ENCODE measurements at regions not wholly inside any gene's neighbourhood (a gene's known extent, or its start where the extent isn't known, plus 50 kb on each side); places are given as distances from the start of the nearest gene placed in this dataset.
A peak's percentile ranks its signal among the peaks of the same experiment; 100 is the strongest.
"Not testable (repeated sequence)": the region's sequence is repeated elsewhere in the genome, so short reads cannot be mapped to it uniquely, and the experiment has no call there.

DNA sequence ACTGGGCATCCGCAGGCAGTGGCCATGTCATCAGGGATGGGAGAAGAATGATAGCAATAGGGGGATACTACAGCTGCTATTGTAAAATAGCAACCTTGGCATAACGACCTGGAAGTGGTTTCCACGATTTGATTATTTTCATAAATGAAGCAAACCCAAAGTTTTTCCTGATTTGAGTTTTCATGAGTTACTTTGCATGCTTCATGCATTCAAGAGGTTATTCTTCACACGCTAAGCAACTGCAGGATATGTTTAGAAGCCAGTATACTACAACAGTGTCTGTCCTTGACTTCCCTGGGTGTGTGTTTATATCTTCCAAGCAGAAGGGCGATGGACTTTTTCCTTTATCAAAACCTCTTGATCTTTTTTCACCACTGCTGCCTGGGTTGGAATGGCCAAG is 281.1 kb upstream of the DUSP10 start:
- DNase-seq: no peak

DNA sequence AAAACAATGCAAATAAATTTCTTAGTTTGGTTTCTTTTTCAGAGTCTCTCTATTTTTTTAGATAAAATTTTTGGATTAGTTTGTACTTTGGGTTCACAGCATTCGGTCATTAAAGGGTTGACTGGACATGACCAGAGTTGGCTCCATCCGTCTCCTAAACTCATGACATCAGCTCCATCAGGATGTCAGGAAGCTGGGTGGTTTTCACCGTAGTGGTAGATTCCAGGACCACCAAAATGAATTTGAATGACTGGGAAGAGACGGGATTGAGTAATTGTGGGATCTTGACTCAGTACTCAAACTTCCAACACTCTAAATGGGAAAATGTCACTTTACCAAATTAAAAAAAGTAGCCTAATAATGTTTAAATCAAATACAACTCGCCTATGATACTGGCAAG is 279.2 kb upstream of the DUSP10 start:
- DNase-seq: no peak

DNA sequence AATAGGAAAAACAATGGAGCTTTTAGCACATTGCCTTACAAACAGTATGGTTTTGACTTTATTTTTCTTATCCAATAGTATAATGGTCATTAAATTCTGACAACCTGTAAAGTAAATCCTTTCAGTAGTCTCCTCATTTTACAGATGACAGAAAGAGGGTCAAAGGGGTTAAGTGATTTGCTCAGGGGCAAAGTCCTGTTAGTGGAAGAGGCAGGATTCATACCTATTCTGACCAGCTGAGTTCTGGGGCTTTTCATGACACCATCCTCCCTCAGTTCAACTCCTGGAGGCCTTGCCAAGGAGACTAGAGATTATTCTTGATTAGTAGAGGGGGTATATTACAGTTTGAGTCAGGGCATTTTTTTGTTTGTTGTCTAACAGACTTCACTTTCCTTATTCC is 278.7 kb upstream of the DUSP10 start:
- no peak for DNase-seq

DNA sequence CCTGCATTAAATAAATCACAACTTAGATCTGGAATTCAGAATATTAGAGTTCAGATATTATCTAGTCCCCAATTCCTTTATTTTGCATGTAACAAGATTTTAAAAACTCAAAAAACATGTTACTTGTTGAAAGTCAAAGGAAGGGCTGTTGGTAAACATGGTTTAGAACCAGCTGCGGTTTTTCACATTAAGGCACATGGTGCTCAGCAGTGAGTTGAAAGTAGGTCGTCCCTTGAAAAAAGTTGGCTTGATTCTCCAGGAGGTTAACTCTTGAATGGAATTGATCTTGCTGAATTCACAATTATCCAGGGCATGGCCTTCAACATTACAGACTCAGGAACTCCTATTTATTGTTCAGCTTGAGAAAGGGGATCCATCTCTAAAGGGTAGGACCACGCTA is 277.1 kb upstream of the DUSP10 start:
- DNase-seq: no peak

DNA sequence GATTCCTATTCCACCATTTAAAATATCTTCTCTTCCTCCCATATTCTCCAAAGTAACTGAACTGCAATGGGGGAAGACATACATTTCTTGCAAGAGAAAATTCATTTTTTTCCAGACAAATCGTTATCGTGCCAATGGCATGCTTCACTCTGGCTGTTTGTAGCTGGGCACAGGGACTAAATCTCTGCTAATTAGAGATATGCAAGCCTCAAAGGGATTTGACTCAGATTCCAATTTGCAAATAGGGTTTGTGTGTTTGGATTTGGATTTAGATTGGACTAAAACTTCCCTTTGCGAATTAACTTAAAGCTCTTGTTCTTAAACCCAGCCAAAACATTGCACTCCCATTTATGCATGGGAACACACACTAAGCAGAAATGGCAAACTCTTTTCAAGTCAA is 276.2 kb upstream of the DUSP10 start:
- DNase-seq: no peak

DNA sequence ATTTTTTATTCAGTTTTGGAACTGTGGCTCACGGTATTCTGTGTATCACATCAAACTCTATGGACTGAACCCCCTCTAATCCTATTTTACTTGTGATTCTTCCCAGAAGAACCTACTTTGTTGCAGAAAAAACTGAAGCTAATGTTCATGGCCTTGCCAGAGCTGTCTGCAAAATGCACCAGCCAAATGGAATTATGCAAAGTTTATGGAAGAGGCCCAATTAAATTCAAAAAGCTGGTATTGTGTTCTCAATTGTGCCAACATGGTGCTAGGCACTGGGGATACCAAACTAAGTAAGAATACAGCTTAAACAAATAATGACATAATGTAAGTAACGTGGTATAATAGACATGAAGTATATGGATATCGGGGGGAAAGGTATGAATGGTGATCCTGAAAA is 273.8 kb upstream of the DUSP10 start:
- DNase-seq: no peak

DNA sequence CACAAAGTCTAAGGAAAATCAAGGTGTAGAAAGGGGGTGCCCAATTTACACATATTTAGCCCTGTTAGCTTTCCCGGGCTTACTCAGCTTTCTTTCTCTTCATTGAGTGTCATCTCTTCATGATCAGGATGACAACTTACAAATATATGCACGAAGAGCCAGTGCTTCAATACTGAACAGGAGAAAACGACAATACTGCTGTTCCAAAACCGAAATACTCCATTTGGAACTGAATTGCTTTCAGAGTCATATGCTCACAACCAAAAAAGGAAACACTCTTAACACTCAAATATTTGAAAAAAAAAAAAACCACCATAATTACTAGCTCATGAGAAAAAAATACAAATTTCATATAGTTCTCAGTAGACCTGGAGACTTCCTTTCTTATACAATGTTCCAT is 272.1 kb upstream of the DUSP10 start:
- no peak for DNase-seq

DNA sequence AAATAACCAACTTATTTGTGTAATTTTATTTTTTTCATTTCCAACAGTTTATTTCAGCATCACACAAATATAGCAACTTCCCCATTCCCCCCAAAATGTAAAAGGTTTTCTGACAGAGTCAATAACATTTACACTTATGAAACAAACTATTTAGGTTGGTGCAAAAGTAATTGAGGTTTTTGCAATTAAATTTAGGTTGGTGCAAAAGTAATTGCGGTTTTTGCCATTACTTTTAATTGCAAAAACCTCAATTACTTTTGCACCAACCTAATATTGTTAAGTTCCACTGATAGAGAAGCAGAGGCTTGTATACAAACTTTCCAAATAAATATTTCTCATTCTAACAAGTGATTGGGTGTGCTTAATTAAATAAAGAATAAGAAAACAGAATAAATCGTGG is 270.9 kb upstream of the DUSP10 start:
- no peak for DNase-seq

DNA sequence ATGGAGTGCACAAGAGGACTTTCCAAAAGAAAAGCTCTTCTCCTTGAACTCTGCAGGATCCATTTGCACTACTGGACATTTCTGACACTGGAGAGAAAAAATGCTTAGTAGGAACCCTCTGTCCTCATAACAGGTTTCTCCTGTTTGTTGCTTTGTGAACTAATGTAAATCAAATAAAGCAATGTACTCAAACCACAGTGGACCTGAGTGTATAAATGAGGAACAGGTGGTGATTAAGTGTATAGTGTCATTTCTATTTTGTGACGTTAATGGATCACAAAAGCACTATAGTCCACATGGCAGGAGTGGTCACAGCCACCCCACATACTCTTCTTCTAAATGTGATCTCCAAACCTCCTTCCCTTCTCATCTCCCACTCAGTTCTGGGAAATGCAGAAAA is 268.4 kb upstream of the DUSP10 start:
- DNase-seq: no peak

DNA sequence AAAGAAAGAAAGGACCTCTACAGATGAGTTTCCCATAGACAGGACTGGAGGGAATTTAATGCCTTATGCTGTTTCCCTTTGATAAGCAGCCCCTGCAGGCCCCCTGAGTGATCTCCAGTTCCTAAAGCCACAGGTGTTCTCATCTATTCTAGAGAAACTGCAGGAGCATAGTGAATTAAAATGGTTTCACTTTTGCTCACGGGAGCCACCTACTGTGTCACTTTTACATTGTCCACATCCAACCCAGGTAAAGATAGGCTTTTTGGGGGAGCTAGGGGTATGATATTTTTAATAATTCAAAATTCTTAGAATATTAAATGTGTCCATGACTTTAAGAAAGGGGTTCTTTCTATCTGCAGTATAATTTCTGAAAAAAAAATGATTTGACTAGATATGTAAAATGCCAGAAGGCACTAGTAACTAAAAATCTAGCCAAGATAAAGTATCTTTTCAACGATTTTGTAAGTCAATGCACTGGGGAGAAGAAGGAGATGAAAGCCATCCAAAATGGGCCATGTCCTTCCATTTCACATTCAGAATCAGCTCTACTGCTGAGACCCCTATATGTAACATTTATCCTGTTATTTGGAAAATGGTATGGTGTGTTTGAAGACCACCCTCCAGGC is 267.3 kb upstream of the DUSP10 start:
- peak; percentile 3 for DNase-seq

DNA sequence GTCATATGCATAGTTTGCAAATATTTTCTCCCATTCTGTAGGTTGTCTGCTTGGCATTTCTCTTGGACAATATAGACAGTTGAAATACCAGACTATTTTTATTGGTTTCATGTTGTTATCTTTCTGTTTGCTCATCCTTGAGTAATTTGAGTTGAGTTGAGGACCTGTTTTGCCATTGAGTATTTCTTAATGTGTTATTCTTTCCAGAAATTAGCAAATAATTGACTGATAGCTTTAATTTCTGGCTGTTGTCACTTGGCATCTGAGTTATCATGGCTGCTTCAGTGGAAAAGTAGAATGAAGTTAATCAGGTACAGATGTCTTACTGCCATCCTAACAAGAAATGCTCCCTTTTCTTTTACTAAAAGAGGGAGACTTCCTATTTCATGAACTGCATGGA is 264.8 kb upstream of the DUSP10 start:
- no peak for DNase-seq

DNA sequence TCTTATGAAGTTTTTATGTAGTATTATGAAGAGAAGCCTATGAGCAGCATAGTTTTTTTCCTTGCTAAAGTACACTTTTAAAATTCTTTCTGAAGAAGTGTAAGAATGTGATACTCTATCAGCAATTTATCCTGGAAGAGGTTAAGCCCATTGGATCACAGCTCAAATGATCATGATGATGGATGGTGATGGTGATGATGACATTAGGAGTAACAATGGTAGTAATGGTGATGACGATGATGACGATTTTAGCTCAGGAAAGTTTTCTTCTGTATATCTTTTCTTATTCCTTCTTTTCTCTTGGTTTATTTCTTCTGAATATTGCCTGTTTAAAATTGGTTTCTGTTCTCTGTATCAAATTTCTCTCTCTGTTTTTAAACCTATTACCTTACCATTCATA is 262.9 kb upstream of the DUSP10 start:
- no peak for DNase-seq

DNA sequence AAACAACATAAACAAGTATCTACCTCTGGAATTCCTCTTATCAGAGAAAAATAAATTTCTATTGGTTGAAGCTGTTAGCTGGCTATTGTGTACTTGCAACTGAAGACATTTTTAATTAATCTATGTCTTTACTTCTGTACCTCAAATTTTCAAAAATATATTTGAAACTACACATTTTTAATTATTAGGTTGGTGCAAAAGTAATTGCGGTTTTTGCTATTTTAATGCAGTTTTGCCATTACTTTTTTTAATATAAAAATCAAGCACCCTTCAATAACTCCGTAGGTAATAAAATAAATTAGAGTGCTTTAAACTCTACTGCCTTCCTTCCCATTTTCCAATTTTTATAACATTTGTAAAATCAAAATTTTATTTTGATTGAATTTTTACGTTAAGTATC is 262.1 kb upstream of the DUSP10 start:
- DNase-seq: no peak

DNA sequence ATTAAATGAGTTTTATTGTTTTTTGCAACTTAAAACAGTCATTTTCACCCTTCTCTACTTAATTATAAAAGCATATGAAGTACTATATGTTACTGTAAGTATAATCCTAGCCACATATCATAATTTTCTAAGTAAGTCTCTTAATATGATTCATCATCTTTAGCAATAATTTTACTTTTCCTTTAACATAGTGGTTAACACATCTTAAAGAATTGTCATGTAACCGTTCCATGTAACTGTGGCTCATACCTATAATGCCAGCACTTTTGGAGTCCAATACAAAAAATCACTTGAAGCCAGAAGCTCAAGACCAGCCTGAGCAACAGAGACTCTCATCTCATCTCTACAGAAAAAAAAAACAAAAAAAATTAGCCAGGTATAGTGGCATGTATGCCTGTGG is 260.6 kb upstream of the DUSP10 start:
- DNase-seq: no peak

DNA sequence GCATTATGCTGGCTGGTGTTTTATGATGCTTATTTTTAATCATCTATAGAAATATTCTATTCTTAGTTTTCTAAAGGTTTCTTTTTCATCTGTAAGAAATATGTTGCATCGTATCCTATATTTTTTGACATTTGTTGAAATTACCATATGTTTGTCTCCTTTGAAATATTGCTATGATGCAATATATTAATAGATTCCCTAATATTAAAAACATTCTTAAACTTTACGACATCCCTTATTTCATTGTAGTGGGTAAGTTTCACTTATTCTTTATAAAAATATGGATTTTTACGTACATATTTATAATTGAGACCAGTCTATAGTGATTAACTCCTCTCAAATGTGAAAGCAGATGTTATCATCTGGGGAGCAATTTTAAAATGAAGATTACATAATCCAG is 258.2 kb upstream of the DUSP10 start:
- DNase-seq: no peak

DNA sequence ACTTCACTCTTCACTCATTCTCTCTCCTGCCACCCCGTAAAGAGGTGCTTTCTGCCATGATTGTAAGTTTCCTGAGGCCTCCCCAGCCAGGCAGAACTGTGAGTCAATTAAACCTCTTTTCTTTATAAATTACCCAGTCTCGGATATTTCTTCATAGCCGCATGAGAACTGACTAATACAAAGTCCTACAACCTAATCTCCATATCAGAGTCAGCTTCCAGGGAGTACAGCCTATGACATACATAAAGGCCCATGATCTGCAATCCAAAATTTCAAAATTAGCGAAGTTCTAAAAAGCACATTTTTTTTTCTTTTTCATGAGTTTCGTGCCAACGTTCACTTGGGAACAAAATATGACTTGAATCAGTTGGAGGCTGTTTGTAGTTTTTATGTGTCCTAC is 256.9 kb upstream of the DUSP10 start:
- DNase-seq: no peak

DNA sequence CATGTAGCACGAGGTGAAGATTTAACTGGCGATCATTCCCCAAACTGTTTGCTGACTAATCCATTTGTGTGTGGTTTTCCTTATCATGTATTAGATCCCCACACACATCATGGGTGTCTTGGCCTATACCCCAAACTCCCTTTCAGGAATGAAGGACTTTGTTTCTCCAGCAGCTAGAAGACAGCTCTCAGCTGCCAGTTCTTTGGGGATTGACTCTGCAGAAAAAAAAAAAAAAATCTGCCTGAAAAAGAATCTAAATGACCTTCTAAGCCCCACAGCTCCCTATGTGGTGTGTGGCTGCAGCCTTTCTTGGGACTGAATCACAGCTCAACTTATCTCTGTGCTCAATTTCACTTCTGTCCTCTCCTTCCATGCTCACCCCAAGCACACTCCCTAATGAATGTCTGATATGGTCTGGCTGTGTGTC is 256.3 kb upstream of the DUSP10 start:
- DNase-seq: no peak

DNA sequence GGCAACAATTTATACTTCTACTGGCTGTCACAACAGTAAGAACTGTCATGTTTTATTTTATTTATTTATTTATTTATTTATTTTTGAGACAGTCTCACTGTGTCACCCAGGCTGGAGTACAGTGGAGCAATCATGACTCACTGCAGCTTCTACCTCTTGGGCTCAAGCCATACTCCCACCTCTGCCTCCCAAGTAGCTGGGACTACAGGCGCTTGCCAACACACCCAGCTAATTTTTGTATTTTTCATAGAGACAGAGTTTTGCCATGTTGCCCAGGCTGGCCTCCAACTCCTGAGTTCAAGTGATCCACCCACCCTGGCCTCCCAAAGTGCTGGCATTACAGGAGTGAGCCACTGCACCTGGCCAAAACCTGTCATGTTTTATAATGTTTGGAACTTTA is 255.1 kb upstream of the DUSP10 start:
- not testable (repeated sequence) for DNase-seq

DNA sequence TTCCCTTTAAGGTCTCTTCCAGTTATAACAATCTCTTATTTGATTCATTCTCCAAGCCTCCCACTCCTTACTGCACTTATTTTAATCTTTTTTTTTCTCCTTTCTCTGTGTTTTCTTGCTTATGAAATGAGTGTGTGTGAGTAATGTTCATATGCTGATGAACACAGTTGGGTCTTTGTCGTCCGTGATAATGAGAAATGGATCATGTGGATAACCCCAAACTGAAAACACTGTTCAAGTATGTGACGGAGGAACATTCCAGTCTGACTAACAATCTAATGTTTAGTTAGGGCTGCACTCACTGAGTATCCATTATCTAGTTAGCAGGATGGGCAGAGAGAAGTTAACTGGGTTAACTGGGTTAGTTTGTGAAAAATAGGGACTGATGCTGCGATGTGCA is 253.1 kb upstream of the DUSP10 start:
- no peak for DNase-seq

DNA sequence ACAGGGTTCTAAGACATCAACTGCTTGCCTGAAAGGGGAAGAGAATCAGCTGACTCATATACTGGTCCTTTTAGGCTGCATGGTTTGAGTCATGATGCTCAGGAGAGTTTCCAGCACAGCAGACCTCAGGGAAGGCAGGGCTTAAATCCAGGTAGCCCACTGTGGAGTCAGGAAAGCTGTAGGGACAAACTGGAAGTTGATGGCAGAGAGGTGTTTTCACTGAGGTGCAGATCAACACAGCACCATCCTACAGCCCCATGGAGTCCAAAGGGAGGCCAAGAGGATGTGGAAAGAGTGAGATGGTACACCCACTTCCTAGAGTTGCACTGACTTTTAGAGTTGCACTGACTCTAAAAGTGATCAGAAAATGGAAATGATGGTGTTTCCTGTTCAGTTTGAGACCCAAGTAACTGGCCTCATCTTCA is 252.4 kb upstream of the DUSP10 start:
- peak in 1 of 2 experiments; percentile 5 for DNase-seq

DNA sequence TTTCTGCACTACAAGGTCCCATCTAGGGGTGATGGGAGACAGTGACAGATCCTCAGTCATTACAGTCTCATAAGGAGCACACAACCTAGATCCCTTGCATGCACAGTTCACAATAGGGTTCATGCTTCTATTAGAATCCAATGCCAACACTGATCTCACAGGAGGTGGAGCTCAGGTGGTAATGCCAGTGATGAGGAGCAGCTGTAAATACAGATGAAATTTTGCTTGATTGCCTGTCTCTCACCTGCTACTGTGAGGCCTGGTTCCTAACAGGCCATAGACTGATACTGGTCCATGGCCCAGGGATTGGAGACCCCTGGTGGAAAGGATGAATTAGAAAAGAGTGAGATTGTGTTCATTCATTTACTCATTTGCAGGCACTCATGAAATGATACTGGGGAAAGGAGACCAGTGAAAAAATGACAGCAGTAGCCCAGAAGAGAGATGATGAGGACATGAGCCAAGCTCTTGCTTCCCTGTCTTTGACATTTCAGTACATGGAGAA is 251.6 kb upstream of the DUSP10 start:
- DNase-seq: no peak

DNA sequence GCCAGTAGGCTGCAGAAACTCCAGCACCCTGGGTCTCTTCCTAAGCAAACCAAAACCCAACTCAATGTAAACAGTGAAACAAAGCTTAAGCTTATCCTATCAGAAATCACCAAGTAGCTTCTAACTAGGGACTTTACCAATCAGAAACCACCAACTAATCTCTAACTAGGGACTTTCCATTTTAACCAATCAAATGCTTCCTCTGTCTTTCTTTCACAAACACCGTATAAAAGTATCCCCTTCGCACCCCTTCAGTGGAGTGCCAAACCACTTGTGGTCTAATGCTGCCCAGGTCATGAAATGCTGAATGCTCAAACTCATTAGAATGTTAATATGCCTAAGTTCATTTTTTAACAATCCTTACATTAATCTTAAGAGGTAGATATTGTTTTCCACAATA is 250.5 kb upstream of the DUSP10 start:
- no peak for DNase-seq

DNA sequence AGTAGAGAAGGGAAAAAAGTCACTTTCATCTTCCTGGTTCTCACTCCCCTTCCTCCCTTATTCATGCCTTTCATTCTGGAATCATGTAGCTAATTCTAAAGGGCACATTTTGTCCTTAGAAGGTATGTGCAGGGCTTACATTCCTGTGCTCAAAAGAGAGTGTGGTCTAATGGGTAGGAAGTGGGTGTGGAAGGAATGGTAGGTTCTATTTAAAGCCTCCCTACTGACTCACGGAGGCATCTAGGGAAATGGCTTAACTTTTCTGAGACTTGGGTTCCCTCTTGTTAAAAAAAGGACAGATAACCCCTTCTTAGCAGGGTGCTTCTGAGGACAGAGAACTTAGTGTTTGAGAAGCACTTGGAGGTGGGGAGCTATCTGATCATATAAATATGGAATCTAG is 249.3 kb upstream of the DUSP10 start:
- no peak for DNase-seq

DNA sequence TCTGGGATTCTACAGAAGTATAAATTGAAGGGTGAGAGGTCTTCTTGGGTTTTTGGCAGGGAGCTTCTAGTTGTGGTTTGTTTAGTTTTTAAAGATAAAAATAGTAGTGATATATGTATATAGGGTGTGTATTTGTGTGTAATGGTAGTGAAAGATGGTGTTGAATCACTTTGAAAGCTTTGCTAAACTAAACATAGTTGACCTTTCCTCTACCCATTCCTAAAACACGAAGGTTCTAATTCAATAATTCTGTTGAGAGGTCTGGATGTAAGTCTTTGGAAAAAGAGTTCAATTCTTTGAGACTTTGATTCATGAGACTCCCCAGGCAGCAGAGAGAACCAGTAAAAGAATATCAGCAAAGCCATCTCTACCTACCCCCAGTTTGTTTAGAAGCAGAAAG is 247.9 kb upstream of the DUSP10 start:
- no peak for DNase-seq

DNA sequence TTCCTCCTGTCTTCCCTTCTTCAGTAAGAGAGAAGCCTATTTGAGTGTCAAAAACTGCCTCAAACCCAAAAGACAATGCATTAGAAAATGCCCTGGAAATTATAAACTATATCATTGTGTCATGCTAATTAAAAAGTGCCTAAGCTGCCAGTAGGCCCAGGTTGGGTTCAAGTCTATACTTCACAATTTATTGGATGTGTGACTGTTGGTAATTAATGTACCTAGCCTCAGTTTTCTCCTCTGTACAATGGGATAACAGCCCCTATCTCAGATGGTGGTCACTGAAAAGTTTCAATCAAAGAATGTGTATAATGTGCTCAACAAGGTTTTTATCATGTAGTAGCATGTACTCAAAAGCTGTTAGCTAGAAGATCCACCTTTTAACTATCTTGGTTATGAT is 246.9 kb upstream of the DUSP10 start:
- no peak for DNase-seq
